Endothelial cell of umbilical vein (primary cell): ENCODE measurements at regions not wholly inside any gene's neighbourhood (a gene's known extent, or its start where the extent isn't known, plus 50 kb on each side); places are given as distances from the start of the nearest gene placed in this dataset.

Experiments used
- BruUV-seq: library from RNA; stranded (reverse); fragments of 400-500 nt; replicated peaks from 2 replicates; lab custom pipeline; 2021; lab: Mats Ljungman, UMichigan
- CTCF ChIA-PET: fragments of 300-600, 350-600 bp; sonication (Branson Sonifier 250); formaldehyde crosslinking; loops from one replicate; lab custom pipeline; 2021; ENCODE audit warnings: antibody characterized with exemption, inconsistent platforms; lab: Charles Lee
- POLR2A ChIA-PET: fragments of 300-600, 350-600 bp; sonication (Branson Sonifier 250); formaldehyde crosslinking; loops from one replicate; lab custom pipeline; 2021; ENCODE audit warnings: antibody characterized with exemption, inconsistent platforms; lab: Charles Lee
- DNase-seq: peaks from one replicate; pipeline ENCODE4 v3.0.0-alpha.2; 2011; ENCODE audit warnings: low read depth, low spot score
- FAIRE-seq: peaks from 2 replicates; lab custom pipeline; 2011; peaks lifted over from hg19 to GRCh38; lab: Jason Lieb, UNC
- H2AFZ ChIP-seq: 2 replicates; pipeline ENCODE4 v1.6.0; 2012; ENCODE audit warnings: low read depth, low read length, control low read depth, inconsistent platforms
- H3K27ac ChIP-seq: 2 replicates; pipeline ENCODE4 v1.5.1; 2011; ENCODE audit warnings: low read depth, mild to moderate bottlenecking, control low read depth, low read length, moderate library complexity; ENCODE audit not compliant: insufficient read depth
- H3K27me3 ChIP-seq, 2 experiments: 2 replicates each; pipeline versions ENCODE4 v1.6.0 to v1.6.1; 2011; ENCODE audit warnings: low read length in 2 of 2, mixed read lengths in 1 of 2; ENCODE audit not compliant: control insufficient read depth in 2 of 2, insufficient read depth in 2 of 2
- H3K36me3 ChIP-seq, 2 experiments: 2 replicates in 1 of 2; 3 replicates in 1 of 2; pipeline ENCODE4 v1.5.1; 2011; ENCODE audit warnings: low read length in 2 of 2, mild to moderate bottlenecking in 1 of 2, moderate library complexity in 1 of 2; ENCODE audit not compliant: control insufficient read depth in 2 of 2, insufficient read depth in 2 of 2; ENCODE audit errors: extremely low read depth in 1 of 2
- H3K4me1 ChIP-seq: 3 replicates; pipeline ENCODE4 v1.5.1; 2011; ENCODE audit warnings: mild to moderate bottlenecking, low read length; ENCODE audit not compliant: control insufficient read depth, insufficient read depth; ENCODE audit errors: extremely low read depth
- H3K4me2 ChIP-seq: 2 replicates; pipeline ENCODE4 v1.6.1; 2011; ENCODE audit warnings: low read length, control low read depth, mixed read lengths; ENCODE audit not compliant: insufficient read depth
- H3K4me3 ChIP-seq, 3 experiments: fragments of 200-600 bp in 1 of 3; sonication (generic), shearing (Covaris generic) in 1 of 3; replicated peaks in 1 of 3; 2 replicates each; pipeline ENCODE4 v1.5.1; 2011 to 2016; ENCODE audit warnings: control low read depth in 3 of 3, low read length in 3 of 3, mild to moderate bottlenecking in 2 of 3, inconsistent platforms in 1 of 3, low read depth in 1 of 3, moderate library complexity in 1 of 3; ENCODE audit not compliant: insufficient read depth in 1 of 3
- H3K79me2 ChIP-seq: 2 replicates; pipeline ENCODE4 v1.6.0; 2012; ENCODE audit warnings: low read length, inconsistent platforms; ENCODE audit not compliant: control insufficient read depth, insufficient read depth
- H3K9ac ChIP-seq: replicated peaks from 2 replicates; pipeline ENCODE3; 2011; ENCODE audit warnings: low read length, control low read depth; ENCODE audit not compliant: insufficient read depth; ENCODE audit errors: extremely low read depth
- H3K9me1 ChIP-seq: replicated peaks from 3 replicates; pipeline ENCODE4 v1.6.0; 2011; ENCODE audit warnings: mild to moderate bottlenecking, low read length; ENCODE audit not compliant: control insufficient read depth, insufficient read depth; ENCODE audit errors: extremely low read depth
- H3K9me3 ChIP-seq: replicated peaks from 2 replicates; pipeline ENCODE4 v1.5.1; 2012; ENCODE audit warnings: low read length, inconsistent platforms; ENCODE audit not compliant: control insufficient read depth, insufficient read depth
- H4K20me1 ChIP-seq: replicated peaks from 2 replicates; pipeline ENCODE3; 2011; ENCODE audit warnings: mild to moderate bottlenecking, low read length; ENCODE audit not compliant: control insufficient read depth, insufficient read depth; ENCODE audit errors: extremely low read depth
- EZH2 ChIP-seq: IDR thresholded peaks from 2 replicates; pipeline ENCODE4 v1.6.1; 2012; ENCODE audit warnings: borderline replicate concordance, low read depth, mild to moderate bottlenecking, moderate library complexity, low read length, inconsistent platforms; ENCODE audit not compliant: severe bottlenecking
- FOS ChIP-seq: IDR thresholded peaks from 2 replicates; pipeline ENCODE4 v1.6.1; 2011; ENCODE audit warnings: mild to moderate bottlenecking, low read length, moderate library complexity, borderline replicate concordance; ENCODE audit not compliant: insufficient read depth
- GATA2 ChIP-seq: IDR thresholded peaks from 2 replicates; pipeline ENCODE4 v1.7.0; 2011; ENCODE audit warnings: low read depth, mild to moderate bottlenecking, moderate library complexity, mixed read lengths, low read length; ENCODE audit not compliant: insufficient read length, insufficient read depth
- JUN ChIP-seq: IDR thresholded peaks from 2 replicates; pipeline ENCODE4 v1.6.1; 2011; ENCODE audit warnings: borderline replicate concordance, low read depth; ENCODE audit not compliant: insufficient read length, insufficient read depth
- MYC ChIP-seq: IDR thresholded peaks from one replicate; pipeline ENCODE4 v1.6.1; 2011; ENCODE audit warnings: mild to moderate bottlenecking, low read depth, low read length
- POLR2A ChIP-seq: IDR thresholded peaks from 2 replicates; pipeline ENCODE4 v1.6.1; 2012; ENCODE audit warnings: low read depth, mild to moderate bottlenecking, control low read depth, low read length
- POLR2AphosphoS5 ChIP-seq: IDR thresholded peaks from 2 replicates; pipeline ENCODE4 v1.6.1; 2012; ENCODE audit warnings: low read depth, mild to moderate bottlenecking, control low read depth, low read length, moderate library complexity; ENCODE audit not compliant: insufficient read depth
- dilution Hi-C: fragments of 300-500 bp; cut with MboI; formaldehyde crosslinking; loops from one replicate; pipeline ENCODE4 v1.15.0; 2019; ENCODE audit warnings: low sequenced_read_pairs; ENCODE audit not compliant: extremely low pct_ligation_motif_present
- intact Hi-C: fragments of 100-400 bp; cut with micrococcal nuclease; formaldehyde crosslinking; loops from one replicate; pipeline ENCODE4 v1.10.0; 2022
- TF ChIP-seq, protein P1 (sequence below): IDR thresholded peaks from 2 replicates; pipeline ENCODE4 v1.6.1; 2011; ENCODE audit not compliant: insufficient read depth, insufficient read length
- TF ChIP-seq, protein P2 (sequence below), 2 donors: IDR thresholded peaks; 1 replicate in 1 of 2; 2 replicates in 1 of 2; pipeline ENCODE4 v1.5.1; 2011; ENCODE audit warnings: low read length in 2 of 2, mild to moderate bottlenecking in 2 of 2, moderate library complexity in 2 of 2, control low read depth in 1 of 2, inconsistent platforms in 1 of 2, low read depth in 1 of 2; ENCODE audit not compliant: insufficient read depth in 1 of 2; ENCODE audit errors: extremely low read depth in 1 of 2

DNA sequence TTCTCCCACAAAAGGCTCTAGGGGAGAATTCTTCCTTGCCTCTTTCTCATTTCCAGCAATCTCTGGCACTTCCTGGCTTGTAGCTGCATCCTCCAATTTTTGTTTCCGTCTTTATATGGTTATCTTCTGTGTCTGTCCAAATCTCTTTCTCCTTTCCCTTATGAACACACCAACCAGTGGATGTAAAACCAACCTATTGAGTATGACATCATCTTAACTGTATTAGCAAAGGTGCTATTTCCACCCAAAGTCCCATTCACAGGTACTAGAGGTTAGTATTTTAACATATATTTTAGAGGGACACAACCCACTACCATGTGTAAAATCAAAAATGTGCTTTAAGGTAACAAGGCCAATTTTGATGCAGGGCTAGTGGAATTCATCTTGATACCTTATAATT, 129.0 kb downstream of the RAP2A start:
- H3K4me1 ChIP-seq: no peaks in the 10 kb centered on the region
- no peaks in the 10 kb centered on the region for H3K9me3 ChIP-seq
- intact Hi-C loops (no loop called here), dilution Hi-C loops (no loop called here)
- H3K4me3 ChIP-seq: no peak overlapping the region
- TF ChIP-seq JUN (no peak), POLR2AphosphoS5 (no peak), FOS (no peak), GATA2 (no peak), POLR2A (no peak), EZH2 (no peak), MYC (no peak)
- TF ChIP-seq, protein P1, sequence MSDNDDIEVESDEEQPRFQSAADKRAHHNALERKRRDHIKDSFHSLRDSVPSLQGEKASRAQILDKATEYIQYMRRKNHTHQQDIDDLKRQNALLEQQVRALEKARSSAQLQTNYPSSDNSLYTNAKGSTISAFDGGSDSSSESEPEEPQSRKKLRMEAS: no peak
- TF ChIP-seq, protein P2, sequence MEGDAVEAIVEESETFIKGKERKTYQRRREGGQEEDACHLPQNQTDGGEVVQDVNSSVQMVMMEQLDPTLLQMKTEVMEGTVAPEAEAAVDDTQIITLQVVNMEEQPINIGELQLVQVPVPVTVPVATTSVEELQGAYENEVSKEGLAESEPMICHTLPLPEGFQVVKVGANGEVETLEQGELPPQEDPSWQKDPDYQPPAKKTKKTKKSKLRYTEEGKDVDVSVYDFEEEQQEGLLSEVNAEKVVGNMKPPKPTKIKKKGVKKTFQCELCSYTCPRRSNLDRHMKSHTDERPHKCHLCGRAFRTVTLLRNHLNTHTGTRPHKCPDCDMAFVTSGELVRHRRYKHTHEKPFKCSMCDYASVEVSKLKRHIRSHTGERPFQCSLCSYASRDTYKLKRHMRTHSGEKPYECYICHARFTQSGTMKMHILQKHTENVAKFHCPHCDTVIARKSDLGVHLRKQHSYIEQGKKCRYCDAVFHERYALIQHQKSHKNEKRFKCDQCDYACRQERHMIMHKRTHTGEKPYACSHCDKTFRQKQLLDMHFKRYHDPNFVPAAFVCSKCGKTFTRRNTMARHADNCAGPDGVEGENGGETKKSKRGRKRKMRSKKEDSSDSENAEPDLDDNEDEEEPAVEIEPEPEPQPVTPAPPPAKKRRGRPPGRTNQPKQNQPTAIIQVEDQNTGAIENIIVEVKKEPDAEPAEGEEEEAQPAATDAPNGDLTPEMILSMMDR (IDR thresholded peaks at IDR 0.05; ENCODE audit: extremely low read depth in 1 of 2, insufficient read depth in 1 of 2, low read depth in 1 of 2, low read length in 2 of 2): no peak
- no peak overlapping the region for H3K4me2 ChIP-seq
- no peak overlapping the region for H3K27ac ChIP-seq
- no peaks in the 10 kb centered on the region for H3K36me3 ChIP-seq
- H3K27me3 ChIP-seq: peaks cover 2 to 8% of the 10 kb centered on the region in 2 experiments
- no peak overlapping the region for H2AFZ ChIP-seq
- no peak overlapping the region for H3K9ac ChIP-seq
- no TSS peak for BruUV-seq
- no peaks in the 10 kb centered on the region for H3K9me1 ChIP-seq
- ChIA-PET CTCF (no interaction called here), POLR2A (no interaction called here)
- FAIRE-seq (no peak), DNase-seq (no peak)
- no peaks in the 10 kb centered on the region for H3K79me2 ChIP-seq
- no peaks in the 10 kb centered on the region for H4K20me1 ChIP-seq
